ENCODE measurements at regions not wholly inside any gene's neighbourhood (a gene's known extent, or its start where the extent isn't known, plus 50 kb on each side); places are given as distances from the start of the nearest gene placed in this dataset.

DNA sequence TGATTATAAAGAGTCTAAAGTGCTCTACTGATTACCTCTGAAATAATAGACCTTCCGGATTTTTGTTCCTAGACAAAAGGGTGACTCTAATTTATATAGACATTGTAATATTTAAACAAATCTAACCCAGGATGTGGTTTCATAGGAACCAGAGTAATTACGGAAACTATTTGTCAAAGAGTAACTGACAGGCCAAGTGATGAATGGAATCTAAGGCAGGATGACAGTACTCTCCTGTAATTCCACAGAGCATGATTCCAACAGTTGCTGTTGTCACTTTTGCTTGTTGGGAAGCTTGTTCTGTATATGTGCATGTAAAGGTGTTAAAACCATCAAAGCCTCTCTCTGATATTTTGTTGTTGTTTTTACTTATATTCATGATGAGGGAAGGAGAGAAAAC is 1141.0 kb downstream of the IGSF11 start:
- Mint-ChIP-seq H3K27me3 (no peaks in the 10 kb centered on the region), H3K4me1 (no peaks in the 10 kb centered on the region), H3K9me3 (no peaks in the 10 kb centered on the region), H3K36me3 (no peaks in the 10 kb centered on the region), H3K4me3 (no peak overlapping the region), H3K27ac (no peak overlapping the region)
- ATAC-seq = no peak

DNA sequence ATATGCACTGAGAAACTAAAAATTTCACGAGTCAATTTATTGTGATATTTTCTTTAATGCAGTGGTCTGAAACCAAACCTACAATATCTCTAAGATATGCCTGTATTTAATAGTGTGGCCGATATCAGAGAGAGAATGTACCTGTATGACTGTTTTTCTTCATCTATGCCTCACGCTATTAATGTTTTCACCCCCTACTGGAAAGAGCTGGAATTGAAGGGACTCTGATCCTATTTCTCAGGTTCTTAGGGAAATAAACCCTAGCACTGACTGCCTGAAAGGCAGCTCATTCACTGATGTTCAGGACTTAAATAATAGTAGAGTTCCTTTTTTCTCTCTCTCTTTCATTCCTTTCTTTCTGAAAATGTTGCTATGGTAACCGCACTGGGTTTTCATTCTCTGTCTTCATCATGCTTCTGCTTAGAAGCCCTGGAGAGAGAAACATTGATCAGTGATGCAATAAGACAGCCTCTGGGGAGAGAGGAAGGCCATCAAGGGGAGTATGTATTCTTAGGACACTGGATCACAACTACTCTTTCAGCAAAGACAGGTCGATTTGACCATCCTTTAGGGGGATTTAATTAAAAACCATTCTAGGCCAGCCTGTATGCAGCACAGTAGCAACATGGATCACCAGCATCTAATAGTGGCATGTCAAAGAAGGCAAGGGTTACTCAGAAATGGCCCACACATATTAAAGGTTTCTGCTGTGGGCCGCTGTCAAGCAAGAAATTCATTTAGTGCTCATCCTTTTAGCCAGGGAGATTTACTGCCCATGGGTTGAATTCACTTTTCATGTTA is 1135.7 kb downstream of the IGSF11 start:
- Mint-ChIP-seq H3K27me3 (no peaks in the 10 kb centered on the region), H3K4me1 (no peaks in the 10 kb centered on the region), H3K9me3 (peaks cover 2% of the 10 kb centered on the region), H3K4me3 (no peak overlapping the region), H3K27ac (no peak overlapping the region), H3K36me3 (no peaks in the 10 kb centered on the region)
- ATAC-seq = no peak

DNA sequence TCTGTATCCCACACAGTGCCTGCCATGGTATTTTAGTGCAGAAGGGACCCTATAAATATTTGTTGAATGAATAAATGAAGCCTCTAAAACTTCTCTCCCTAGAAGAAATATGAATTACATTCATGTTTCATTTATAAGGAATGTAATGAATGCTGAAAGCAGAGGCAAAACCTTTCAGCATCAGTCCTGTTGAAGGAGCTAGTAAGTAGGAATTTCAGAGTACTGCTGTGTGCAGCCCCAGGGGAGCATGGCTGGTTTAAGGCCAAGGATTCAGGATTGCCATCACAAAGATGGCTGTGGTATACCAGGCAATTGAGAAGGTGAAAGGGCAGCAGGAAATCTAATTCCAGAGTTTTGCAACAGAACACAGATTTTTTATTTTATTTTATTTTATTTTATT is 1131.4 kb downstream of the IGSF11 start:
- Mint-ChIP-seq H3K4me1 (no peaks in the 10 kb centered on the region), H3K27ac (no peak overlapping the region), H3K36me3 (no peaks in the 10 kb centered on the region), H3K9me3 (peaks cover 2% of the 10 kb centered on the region), H3K27me3 (no peaks in the 10 kb centered on the region), H3K4me3 (no peak overlapping the region)
- no peak for ATAC-seq

- H3K4me3 Mint-ChIP-seq = no peak overlapping the region
- no peak overlapping the region for H3K27ac Mint-ChIP-seq
- ATAC-seq = no peak
- H3K27me3 Mint-ChIP-seq = no peaks in the 10 kb centered on the region
- H3K9me3 Mint-ChIP-seq = no peaks in the 10 kb centered on the region
- no peaks in the 10 kb centered on the region for H3K36me3 Mint-ChIP-seq
- no peaks in the 10 kb centered on the region for H3K4me1 Mint-ChIP-seq
Measured at GRCh38 chr3:117910820-117911521, 1123.7 kb downstream of the IGSF11 start.

GRCh38 chr3:117912352-117912751 is 1122.3 kb downstream of the IGSF11 start:
- H3K27me3 Mint-ChIP-seq = no peaks in the 10 kb centered on the region
- ATAC-seq = no peak
- no peaks in the 10 kb centered on the region for H3K4me1 Mint-ChIP-seq
- H3K36me3 Mint-ChIP-seq = no peaks in the 10 kb centered on the region
- H3K9me3 Mint-ChIP-seq = no peaks in the 10 kb centered on the region
- no peak overlapping the region for H3K4me3 Mint-ChIP-seq
- H3K27ac Mint-ChIP-seq = no peak overlapping the region

DNA sequence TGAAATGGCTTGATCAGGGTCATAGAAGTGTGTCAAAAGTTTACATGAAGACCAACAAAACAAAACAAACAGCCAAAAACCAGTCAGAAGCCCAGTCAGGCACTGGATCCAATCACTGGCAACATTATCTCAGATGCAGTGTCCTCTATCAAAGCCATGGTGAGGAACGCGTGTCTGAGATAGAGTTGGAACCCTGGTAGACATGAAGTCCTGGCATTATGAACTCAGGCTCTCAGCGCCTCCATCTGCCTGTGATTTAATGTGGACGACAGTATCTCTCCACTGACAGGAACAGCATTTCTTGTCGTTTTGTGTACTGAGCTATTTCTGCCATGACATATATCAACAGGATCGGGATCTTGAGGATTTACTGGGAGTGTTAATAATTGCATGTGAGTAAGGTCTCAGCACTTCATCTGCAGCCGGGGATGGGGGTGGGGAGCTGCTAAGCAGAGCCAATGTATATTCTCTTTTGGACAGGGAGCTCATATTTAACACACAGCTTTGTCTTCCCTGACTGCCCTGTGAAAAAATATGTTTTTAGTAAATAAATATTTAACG is 1120.0 kb downstream of the IGSF11 start:
- Mint-ChIP-seq H3K27me3 (no peaks in the 10 kb centered on the region), H3K9me3 (no peaks in the 10 kb centered on the region), H3K36me3 (no peaks in the 10 kb centered on the region), H3K4me3 (no peak overlapping the region), H3K4me1 (no peaks in the 10 kb centered on the region), H3K27ac (no peak overlapping the region)
- ATAC-seq = no peak

DNA sequence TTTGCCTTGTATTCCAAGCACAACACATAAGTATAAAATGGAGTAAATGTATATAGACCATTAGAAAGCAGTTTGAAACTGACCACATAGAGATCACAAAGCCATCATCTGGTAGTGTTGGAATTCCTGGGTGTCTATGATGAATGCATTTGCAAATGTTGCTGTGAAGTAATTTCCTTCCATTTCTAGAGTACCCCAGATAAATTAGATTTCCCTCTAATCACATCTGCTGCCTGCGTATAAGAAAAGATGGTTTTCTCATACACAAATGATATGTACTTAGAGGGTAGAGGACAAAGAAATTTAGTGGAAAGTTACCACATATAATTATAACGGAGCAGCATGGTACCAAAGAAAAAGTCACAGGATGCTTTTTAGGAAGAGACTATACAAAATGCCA is 1117.8 kb downstream of the IGSF11 start:
- no peaks in the 10 kb centered on the region for H3K9me3 Mint-ChIP-seq
- no peak for ATAC-seq
- H3K36me3 Mint-ChIP-seq = no peaks in the 10 kb centered on the region
- no peaks in the 10 kb centered on the region for H3K27me3 Mint-ChIP-seq
- H3K27ac Mint-ChIP-seq = no peak overlapping the region
- no peaks in the 10 kb centered on the region for H3K4me1 Mint-ChIP-seq
- no peak overlapping the region for H3K4me3 Mint-ChIP-seq

DNA sequence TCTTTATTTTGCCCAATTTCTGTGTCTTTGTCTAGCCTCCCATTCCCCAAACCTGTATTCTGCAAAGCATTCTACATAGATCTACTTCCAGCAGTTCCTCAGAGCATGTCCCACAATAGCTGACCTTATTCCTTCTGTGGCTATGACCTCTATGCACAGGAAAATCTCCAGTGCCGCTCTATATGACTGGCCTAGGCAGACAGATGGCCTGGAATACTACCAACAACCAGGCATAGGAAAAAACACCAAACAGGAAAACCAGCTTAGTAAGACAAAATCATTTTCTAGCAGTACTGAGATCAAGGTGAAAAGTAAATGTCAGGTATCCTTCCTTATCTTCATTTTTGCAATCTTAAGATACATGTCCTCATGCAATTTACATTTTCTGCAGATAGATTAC is 1115.0 kb downstream of the IGSF11 start:
- no peaks in the 10 kb centered on the region for H3K4me1 Mint-ChIP-seq
- H3K36me3 Mint-ChIP-seq = no peaks in the 10 kb centered on the region
- H3K27ac Mint-ChIP-seq = no peak overlapping the region

DNA sequence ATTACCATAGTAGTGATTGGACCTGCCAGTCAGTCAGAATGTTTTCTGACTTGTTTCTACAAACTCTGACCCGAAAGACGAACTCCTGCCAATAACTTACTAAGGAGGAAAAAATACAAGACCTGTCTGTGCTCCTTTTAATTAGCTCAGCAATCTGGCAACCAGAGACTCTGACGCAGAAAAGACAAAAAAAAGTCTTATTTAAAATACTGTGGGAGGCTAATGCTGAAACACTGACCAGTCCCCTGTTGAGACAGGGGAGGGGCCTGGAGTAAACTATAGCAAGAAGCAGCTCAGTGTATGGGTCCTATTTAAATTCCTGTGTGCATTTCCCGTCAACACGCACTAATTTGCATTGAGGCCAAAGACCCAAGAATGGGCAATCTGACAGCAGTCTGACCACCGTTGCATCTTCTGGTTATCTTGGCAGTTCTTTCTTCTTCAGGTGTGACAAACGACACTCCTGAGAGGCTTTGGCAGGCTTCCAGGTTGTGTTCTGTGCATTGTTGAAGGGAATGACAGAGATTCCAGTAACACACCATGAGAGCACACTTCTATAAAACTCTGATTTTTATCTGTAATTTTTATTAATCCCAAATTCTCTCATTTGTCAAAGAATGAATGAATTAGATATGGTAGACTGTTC is 1114.3 kb downstream of the IGSF11 start:
- H3K27ac Mint-ChIP-seq = no peak overlapping the region
- no peak for ATAC-seq
- H3K36me3 Mint-ChIP-seq = no peaks in the 10 kb centered on the region
- no peaks in the 10 kb centered on the region for H3K4me1 Mint-ChIP-seq
- no peaks in the 10 kb centered on the region for H3K27me3 Mint-ChIP-seq
- H3K9me3 Mint-ChIP-seq = no peaks in the 10 kb centered on the region
- no peak overlapping the region for H3K4me3 Mint-ChIP-seq

More for the DNA sequence above, 1115.0 kb downstream of the IGSF11 start:
- Mint-ChIP-seq H3K4me3 (no peak overlapping the region), H3K27me3 (no peaks in the 10 kb centered on the region), H3K9me3 (no peaks in the 10 kb centered on the region)
- no peak for ATAC-seq

- Mint-ChIP-seq H3K27ac (no peak overlapping the region), H3K27me3 (no peaks in the 10 kb centered on the region), H3K9me3 (no peaks in the 10 kb centered on the region), H3K36me3 (no peaks in the 10 kb centered on the region), H3K4me3 (no peak overlapping the region), H3K4me1 (no peaks in the 10 kb centered on the region)
- ATAC-seq = no peak
Measured at GRCh38 chr3:117921411-117921810, 1113.2 kb downstream of the IGSF11 start.

DNA sequence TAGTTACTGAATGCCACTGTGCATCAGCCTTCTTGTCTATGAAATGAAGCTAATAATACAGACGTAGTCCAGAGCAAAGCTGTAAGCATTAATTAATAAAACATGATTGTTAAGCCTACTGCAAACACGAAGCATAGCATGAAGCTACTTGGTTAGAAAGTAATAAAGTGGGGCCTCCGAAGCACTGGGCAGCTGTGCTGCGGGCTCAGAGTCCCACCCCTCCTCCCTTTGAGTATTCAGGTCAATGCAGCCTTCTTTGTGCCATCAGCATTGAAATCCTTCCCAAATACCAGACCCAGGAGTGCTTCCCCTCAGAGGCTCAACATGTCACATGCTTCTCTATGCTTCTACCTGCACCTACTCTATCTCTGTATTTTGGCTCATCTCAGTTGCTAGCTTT is 1112.6 kb downstream of the IGSF11 start:
- H3K9me3 Mint-ChIP-seq = no peaks in the 10 kb centered on the region
- no peak overlapping the region for H3K4me3 Mint-ChIP-seq
- ATAC-seq = no peak
- H3K27ac Mint-ChIP-seq = no peak overlapping the region
- no peaks in the 10 kb centered on the region for H3K4me1 Mint-ChIP-seq
- H3K36me3 Mint-ChIP-seq = no peaks in the 10 kb centered on the region
- H3K27me3 Mint-ChIP-seq = no peaks in the 10 kb centered on the region

- Mint-ChIP-seq H3K9me3 (no peaks in the 10 kb centered on the region), H3K27me3 (no peaks in the 10 kb centered on the region)
Measured at GRCh38 chr3:117926819-117927218, 1107.8 kb downstream of the IGSF11 start.

DNA sequence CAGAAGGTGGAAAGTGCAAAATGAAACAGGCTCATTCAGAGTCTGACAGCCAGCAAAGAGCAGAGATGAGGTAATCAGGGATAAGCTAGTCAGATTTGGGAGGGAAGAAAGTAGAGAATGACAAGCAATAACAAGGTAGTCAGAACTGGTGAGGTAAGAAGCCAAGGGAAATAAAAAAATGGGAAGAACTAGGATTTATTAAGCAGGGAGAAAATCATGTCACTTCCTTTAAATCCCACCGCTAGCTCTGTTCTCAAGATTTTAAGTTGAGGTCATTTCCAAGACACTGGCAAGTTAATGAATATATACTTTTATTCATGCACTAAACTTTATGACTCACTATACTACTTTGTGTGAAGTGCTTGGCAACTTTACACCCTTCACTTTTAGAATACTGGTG is 1106.8 kb downstream of the IGSF11 start:
- H3K4me3 Mint-ChIP-seq = no peak overlapping the region
- no peak overlapping the region for H3K27ac Mint-ChIP-seq
- H3K36me3 Mint-ChIP-seq = no peaks in the 10 kb centered on the region
- H3K4me1 Mint-ChIP-seq = no peaks in the 10 kb centered on the region
- no peaks in the 10 kb centered on the region for H3K9me3 Mint-ChIP-seq
- no peak for ATAC-seq
- no peaks in the 10 kb centered on the region for H3K27me3 Mint-ChIP-seq

More at GRCh38 chr3:117926819-117927218, 1107.8 kb downstream of the IGSF11 start:
- no peak for ATAC-seq
- H3K27ac Mint-ChIP-seq = no peak overlapping the region
- H3K4me1 Mint-ChIP-seq = no peaks in the 10 kb centered on the region
- no peaks in the 10 kb centered on the region for H3K36me3 Mint-ChIP-seq
- no peak overlapping the region for H3K4me3 Mint-ChIP-seq

GRCh38 chr3:117928836-117929235 is 1105.8 kb downstream of the IGSF11 start:
- ATAC-seq = no peak
- H3K4me1 Mint-ChIP-seq = no peaks in the 10 kb centered on the region
- no peak overlapping the region for H3K4me3 Mint-ChIP-seq
- H3K27ac Mint-ChIP-seq = no peak overlapping the region
- no peaks in the 10 kb centered on the region for H3K27me3 Mint-ChIP-seq
- no peaks in the 10 kb centered on the region for H3K36me3 Mint-ChIP-seq
- H3K9me3 Mint-ChIP-seq = no peaks in the 10 kb centered on the region

- Mint-ChIP-seq H3K4me3 (no peak overlapping the region), H3K27ac (no peak overlapping the region), H3K27me3 (no peaks in the 10 kb centered on the region), H3K36me3 (no peaks in the 10 kb centered on the region), H3K9me3 (no peaks in the 10 kb centered on the region), H3K4me1 (no peaks in the 10 kb centered on the region)
- no peak for ATAC-seq
Measured at GRCh38 chr3:117932441-117932840, 1102.2 kb downstream of the IGSF11 start.
